ENCODE measurements at regions not wholly inside any gene's neighbourhood (a gene's known extent, or its start where the extent isn't known, plus 50 kb on each side); places are given as distances from the start of the nearest gene placed in this dataset.

DNA sequence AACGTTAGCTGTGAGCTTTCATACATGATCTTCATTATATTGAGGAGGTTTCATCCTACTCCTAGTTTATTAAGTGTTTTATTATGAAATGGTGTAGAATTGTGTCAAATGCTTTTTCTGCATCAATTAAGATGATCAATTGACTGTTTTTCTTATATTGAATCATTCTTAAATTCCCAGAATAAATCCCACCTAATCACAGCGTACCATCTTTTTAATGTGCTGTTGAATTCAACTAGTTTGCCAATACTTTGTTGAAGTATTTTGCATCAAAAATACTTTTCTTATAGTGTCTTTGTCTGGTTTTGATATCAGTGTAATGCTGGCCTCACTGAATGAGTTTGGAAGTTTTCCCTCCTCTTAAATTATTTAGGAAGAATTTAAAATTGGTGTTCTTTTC lies 138.6 kb upstream of the SGCG start:
- no peak for TF ChIP-seq TAF1 (IDR thresholded peaks at IDR 0.05; ENCODE audit: borderline replicate concordance, insufficient read depth, low read length)
- TF ChIP-seq POLR2AphosphoS5 (IDR thresholded peaks at IDR 0.05; ENCODE audit: low read depth, low read length), result no peak
- TF ChIP-seq, protein P1, sequence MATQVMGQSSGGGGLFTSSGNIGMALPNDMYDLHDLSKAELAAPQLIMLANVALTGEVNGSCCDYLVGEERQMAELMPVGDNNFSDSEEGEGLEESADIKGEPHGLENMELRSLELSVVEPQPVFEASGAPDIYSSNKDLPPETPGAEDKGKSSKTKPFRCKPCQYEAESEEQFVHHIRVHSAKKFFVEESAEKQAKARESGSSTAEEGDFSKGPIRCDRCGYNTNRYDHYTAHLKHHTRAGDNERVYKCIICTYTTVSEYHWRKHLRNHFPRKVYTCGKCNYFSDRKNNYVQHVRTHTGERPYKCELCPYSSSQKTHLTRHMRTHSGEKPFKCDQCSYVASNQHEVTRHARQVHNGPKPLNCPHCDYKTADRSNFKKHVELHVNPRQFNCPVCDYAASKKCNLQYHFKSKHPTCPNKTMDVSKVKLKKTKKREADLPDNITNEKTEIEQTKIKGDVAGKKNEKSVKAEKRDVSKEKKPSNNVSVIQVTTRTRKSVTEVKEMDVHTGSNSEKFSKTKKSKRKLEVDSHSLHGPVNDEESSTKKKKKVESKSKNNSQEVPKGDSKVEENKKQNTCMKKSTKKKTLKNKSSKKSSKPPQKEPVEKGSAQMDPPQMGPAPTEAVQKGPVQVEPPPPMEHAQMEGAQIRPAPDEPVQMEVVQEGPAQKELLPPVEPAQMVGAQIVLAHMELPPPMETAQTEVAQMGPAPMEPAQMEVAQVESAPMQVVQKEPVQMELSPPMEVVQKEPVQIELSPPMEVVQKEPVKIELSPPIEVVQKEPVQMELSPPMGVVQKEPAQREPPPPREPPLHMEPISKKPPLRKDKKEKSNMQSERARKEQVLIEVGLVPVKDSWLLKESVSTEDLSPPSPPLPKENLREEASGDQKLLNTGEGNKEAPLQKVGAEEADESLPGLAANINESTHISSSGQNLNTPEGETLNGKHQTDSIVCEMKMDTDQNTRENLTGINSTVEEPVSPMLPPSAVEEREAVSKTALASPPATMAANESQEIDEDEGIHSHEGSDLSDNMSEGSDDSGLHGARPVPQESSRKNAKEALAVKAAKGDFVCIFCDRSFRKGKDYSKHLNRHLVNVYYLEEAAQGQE (IDR thresholded peaks at IDR 0.05; ENCODE audit: insufficient read depth in 1 of 2, low read depth in 2 of 2, low read length in 2 of 2), result no peak
